ENCODE measurements at regions not wholly inside any gene's neighbourhood (a gene's known extent, or its start where the extent isn't known, plus 50 kb on each side); places are given as distances from the start of the nearest gene placed in this dataset.

DNA sequence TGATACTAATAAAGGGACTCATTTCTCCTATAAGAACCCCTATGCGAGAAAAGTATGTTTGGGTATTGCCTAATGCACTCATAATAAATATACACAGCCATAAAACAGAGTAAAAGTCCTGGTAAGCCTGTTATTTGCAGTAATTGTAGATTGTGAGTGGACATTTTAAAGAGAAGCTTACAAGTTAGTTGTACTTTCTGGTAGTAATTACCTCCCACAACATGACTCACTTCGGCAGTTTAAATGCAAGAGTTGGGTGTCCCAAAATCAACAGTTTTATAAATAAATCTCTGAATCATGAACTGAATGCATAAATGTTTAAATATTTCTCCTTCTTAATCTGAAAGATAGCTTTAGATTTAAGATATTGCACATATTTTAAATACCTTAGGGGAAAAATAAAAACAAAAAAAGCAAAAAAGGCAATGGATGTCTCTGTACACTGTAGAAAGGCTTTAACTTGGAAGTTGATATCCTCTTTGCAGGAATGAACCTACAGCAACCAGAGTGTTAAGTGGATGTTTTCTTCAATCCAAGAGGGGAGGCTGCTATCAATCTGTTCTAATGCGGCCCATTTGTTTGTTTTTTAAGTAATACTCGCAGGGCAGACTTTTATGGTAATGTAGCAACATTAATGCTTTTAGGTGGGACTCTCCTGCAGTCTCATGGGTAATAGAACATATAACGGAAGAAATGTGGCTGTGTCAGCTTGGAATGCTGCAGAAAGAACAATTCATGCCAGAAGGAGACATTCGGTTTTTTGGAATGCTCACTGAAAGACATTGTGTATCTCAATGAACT lies 57.3 kb upstream of the ZEB1 start:
- Mint-ChIP-seq H3K36me3 (ENCODE audit: low read depth) (no peaks in the 10 kb centered on the region), H3K4me1 (peaks cover 2% of the 10 kb centered on the region), H3K9me3 (no peaks in the 10 kb centered on the region), H3K27ac (no peak overlapping the region), H3K27me3 (peaks cover 4% of the 10 kb centered on the region), H3K4me3 (no peak overlapping the region)
- DNase-seq: no peak
- intact Hi-C loops (cut with micrococcal nuclease): no loop called here

DNA sequence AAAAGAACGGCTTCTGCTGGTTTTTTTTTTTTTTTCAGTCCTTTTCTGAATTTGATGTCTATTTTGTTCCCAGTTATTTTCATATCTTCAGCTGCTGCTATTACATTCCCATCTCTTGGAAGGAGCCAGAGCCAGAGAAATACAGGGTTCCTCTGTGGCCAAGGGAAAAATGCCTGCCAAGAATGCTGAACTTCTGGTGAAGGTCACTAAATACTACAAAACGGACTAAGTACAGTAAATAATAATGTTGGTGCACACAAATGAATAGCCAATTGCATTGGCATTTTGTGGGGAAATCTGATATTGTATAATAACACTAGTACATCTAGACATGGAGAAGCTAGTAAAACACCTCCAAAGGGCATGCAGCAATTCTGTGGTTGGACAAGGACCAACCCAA lies 56.3 kb upstream of the ZEB1 start:
- no peaks in the 10 kb centered on the region for H3K9me3 Mint-ChIP-seq

DNA sequence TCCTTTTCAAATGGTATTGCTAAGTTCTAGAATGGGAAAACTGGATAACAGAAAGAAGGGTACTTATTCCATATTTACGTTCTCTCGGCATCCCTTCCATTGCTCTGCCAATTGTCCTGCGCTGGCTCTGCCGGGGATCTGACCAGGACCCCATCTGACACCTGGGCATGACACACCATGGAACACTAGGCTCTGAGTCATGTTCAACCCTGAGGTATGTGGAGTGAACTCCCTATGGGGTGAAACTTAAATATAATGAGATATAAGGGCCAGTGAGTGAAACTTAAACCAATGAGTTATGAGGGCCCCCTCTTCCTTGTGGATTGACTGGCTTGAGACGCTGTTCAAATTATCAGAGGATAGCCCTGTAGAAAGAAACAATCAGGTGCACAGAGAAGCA lies 55.1 kb upstream of the ZEB1 start:
- H3K4me1 Mint-ChIP-seq: peaks cover 2% of the 10 kb centered on the region
- H3K36me3 Mint-ChIP-seq (ENCODE audit: low read depth): no peaks in the 10 kb centered on the region
- no peaks in the 10 kb centered on the region for H3K27me3 Mint-ChIP-seq
- H3K9me3 Mint-ChIP-seq: no peaks in the 10 kb centered on the region
- intact Hi-C loops (cut with micrococcal nuclease): no loop called here
- DNase-seq: no peak
- no peak overlapping the region for H3K4me3 Mint-ChIP-seq
- H3K27ac Mint-ChIP-seq: no peak overlapping the region

More for the DNA sequence above, 56.3 kb upstream of the ZEB1 start:
- no peak for DNase-seq
- Mint-ChIP-seq H3K4me1 (peaks cover 2% of the 10 kb centered on the region), H3K4me3 (no peak overlapping the region), H3K27ac (no peak overlapping the region), H3K27me3 (peaks cover 2% of the 10 kb centered on the region), H3K36me3 (ENCODE audit: low read depth) (no peaks in the 10 kb centered on the region)
- intact Hi-C loops (cut with micrococcal nuclease): no loop called here

DNA sequence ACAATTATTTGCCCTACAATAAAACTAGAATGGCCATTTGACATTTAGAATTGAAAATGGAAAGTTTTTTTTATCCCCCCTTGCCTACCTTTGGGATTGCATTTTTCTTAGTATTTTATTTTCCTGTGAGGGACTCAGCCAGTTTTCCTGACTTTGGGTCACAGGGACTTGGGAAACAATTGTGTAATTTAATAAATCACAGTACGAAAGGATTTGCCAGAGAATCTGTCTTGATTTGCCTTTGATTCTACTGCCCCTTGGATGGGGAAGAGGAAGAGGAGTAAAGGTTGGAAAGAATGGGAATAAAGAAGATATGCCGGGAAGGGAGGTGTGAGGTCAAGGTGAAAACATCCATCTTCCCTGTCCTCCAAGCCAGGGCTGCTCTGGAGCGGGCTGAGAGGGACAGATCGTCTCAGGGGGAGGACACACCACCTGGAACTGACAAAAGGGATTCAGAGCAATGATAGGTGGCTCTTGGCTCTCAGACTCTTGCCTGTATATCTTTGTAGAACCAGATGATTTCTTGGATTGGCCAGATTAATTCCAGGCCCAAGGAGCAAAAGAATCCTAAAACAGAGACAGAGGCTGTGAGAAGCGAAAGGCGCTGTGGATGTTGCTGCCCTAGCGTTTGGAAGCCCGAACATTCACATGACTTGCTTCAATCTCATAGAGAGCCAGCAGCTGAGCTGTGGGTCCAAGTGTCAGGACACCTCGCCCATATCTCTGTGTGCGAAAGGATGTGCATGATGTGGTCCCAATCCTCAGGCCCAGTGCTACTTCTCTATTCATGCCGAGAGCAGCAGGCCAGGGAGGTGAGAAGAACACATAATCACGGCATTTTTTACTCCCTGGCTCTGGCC lies 50.3 kb upstream of the ZEB1 start:
- Mint-ChIP-seq H3K4me3 (no peak overlapping the region), H3K27ac (no peak overlapping the region), H3K27me3 (no peaks in the 10 kb centered on the region), H3K36me3 (ENCODE audit: low read depth) (no peaks in the 10 kb centered on the region), H3K4me1 (no peaks in the 10 kb centered on the region), H3K9me3 (peaks cover 5% of the 10 kb centered on the region)
- DNase-seq: no peak
- intact Hi-C loops (cut with micrococcal nuclease): no loop called here

Data from activated CD4-positive, alpha-beta T cell treated with anti-CD3 and anti-CD28 coated beads, Interleukin-2, amount 10 ng/mL, durations not matched to agents 24 days and 14 days (primary cell).